K562 (cell line): ENCODE measurements at regions not wholly inside any gene's neighbourhood (a gene's known extent, or its start where the extent isn't known, plus 50 kb on each side); places are given as distances from the start of the nearest gene placed in this dataset.

Source experiments
- ATAC-seq: fragments of 200-7000 bp; cut with Tn5 transposase; 3 replicates; pipeline ENCODE4 v1.9.1; 2020; ENCODE audit warnings: moderate library complexity
- BruUV-seq: library from RNA; stranded (reverse); fragments of 400-500 nt; replicated peaks from 2 replicates; lab custom pipeline; 2021; lab: Mats Ljungman, UMichigan
- CTCF ChIA-PET: fragments of 300-600 bp; formaldehyde crosslinking; extraction: SDS; loops from one replicate; lab custom pipeline; 2021; ENCODE audit warnings: low intra/inter-chr PET ratio; lab: Yijun Ruan, JAX
- POLR2A ChIA-PET: fragments of 300-600, 350-650 bp; sonication (Branson Sonifier 250); formaldehyde crosslinking; extraction: SDS; loops from one replicate; lab custom pipeline; 2021; ENCODE audit warnings: antibody characterized with exemption, inconsistent platforms; lab: Yijun Ruan, JAX
- DNase-seq, 4 experiments: peaks; one replicate each; pipeline versions ENCODE4 v3.0.0 to v3.0.0-alpha.2; 2011 to 2018; ENCODE audit warnings: low spot score in 3 of 4, mixed read lengths in 3 of 4; ENCODE audit errors: extremely low read depth in 1 of 4
- FAIRE-seq: peaks from 2 replicates; lab custom pipeline; 2011; peaks lifted over from hg19 to GRCh38; lab: Jason Lieb, UNC
- H2AFZ ChIP-seq: 2 replicates; pipeline ENCODE4 v1.6.0; 2011; ENCODE audit warnings: low read depth, low read length, control low read depth, inconsistent platforms
- H3K27ac ChIP-seq: fragments of 200-600 bp; 3 replicates; pipeline ENCODE4 v1.8.0; 2011; ENCODE audit warnings: low read depth, mild to moderate bottlenecking, control low read depth, inconsistent platforms, low read length, moderate library complexity, mixed read lengths; ENCODE audit errors: extremely low read depth
- H3K27me3 ChIP-seq, 2 experiments: fragments of 300-600 bp in 1 of 2; 2 replicates in 1 of 2; 3 replicates in 1 of 2; pipeline versions ENCODE4 v1.6.0 to v1.8.0; 2011; ENCODE audit warnings: inconsistent platforms in 2 of 2, low read length in 2 of 2, mild to moderate bottlenecking in 1 of 2, mixed read lengths in 1 of 2, moderate library complexity in 1 of 2; ENCODE audit not compliant: control insufficient read depth in 2 of 2, insufficient read depth in 2 of 2
- H3K36me3 ChIP-seq: fragments of 300-600 bp; 3 replicates; pipeline ENCODE4 v1.8.0; 2011; ENCODE audit warnings: mild to moderate bottlenecking, low read length, inconsistent platforms; ENCODE audit not compliant: control insufficient read depth, insufficient read depth
- H3K4me1 ChIP-seq, 2 experiments: fragments of 200-600 bp in 1 of 2; replicated peaks in 1 of 2; 2 replicates in 1 of 2; 3 replicates in 1 of 2; pipeline versions ENCODE4 v1.5.1 to v1.8.0; 2011; ENCODE audit warnings: inconsistent platforms in 2 of 2, low read length in 2 of 2, mild to moderate bottlenecking in 1 of 2, mixed read lengths in 1 of 2, moderate library complexity in 1 of 2; ENCODE audit not compliant: control insufficient read depth in 2 of 2, insufficient read depth in 2 of 2
- H3K4me2 ChIP-seq: 2 replicates; pipeline ENCODE4 v1.6.1; 2011; ENCODE audit warnings: low read length, control low read depth, inconsistent platforms, mixed read lengths; ENCODE audit not compliant: insufficient read depth
- H3K4me3 ChIP-seq: fragments of 200-600 bp; sonication (generic), shearing (Covaris generic); 2 replicates; pipeline ENCODE4 v1.5.1; 2016; ENCODE audit warnings: control low read depth, inconsistent platforms
- H3K79me2 ChIP-seq: fragments of 200-600 bp; 3 replicates; pipeline ENCODE4 v1.8.0; 2011; ENCODE audit warnings: low read length, inconsistent platforms; ENCODE audit not compliant: control insufficient read depth, insufficient read depth
- H3K9ac ChIP-seq, 2 experiments: 2 replicates each; pipeline versions ENCODE4 v1.6.0 to v1.6.1; 2011; ENCODE audit warnings: low read depth in 2 of 2, low read length in 2 of 2, control low read depth in 1 of 2, inconsistent platforms in 1 of 2, mild to moderate bottlenecking in 1 of 2, mixed read lengths in 1 of 2; ENCODE audit not compliant: insufficient read depth in 1 of 2
- H3K9me1 ChIP-seq: one replicate; pipeline ENCODE4 v1.6.0; 2011; ENCODE audit warnings: inconsistent platforms, mild to moderate bottlenecking, low read length, moderate library complexity; ENCODE audit not compliant: control insufficient read depth, insufficient read depth
- H3K9me3 ChIP-seq: replicated peaks from 2 replicates; pipeline ENCODE4 v1.5.1; 2011; ENCODE audit warnings: low read depth, low read length, inconsistent platforms; ENCODE audit not compliant: control insufficient read depth, insufficient read depth
- H4K20me1 ChIP-seq: replicated peaks from 2 replicates; pipeline ENCODE4 v1.6.1; 2011; ENCODE audit warnings: low read length, inconsistent platforms, mixed read lengths; ENCODE audit not compliant: control insufficient read depth, insufficient read depth
- ATF1 ChIP-seq, 2 experiments: fragments of 450-650 bp in 1 of 2; IDR thresholded peaks; 2 replicates each; pipeline ENCODE4 v1.6.1; 2016; ENCODE audit warnings: missing compliant biosample characterization in 1 of 2, missing genetic modification characterization in 1 of 2
- CCNT2 ChIP-seq: IDR thresholded peaks from 2 replicates; pipeline ENCODE4 v1.6.1; 2011; ENCODE audit warnings: borderline replicate concordance, low read depth, mild to moderate bottlenecking, moderate library complexity, mixed read lengths, low read length; ENCODE audit not compliant: insufficient read length; ENCODE audit errors: extremely low read depth
- CHD1 ChIP-seq: fragments of 200-600 bp; sonication (generic); IDR thresholded peaks from one replicate; pipeline ENCODE4 v1.6.1; 2012; ENCODE audit warnings: mild to moderate bottlenecking, moderate library complexity, low read length, inconsistent platforms
- ELF2 ChIP-seq: fragments of 250-450 bp; sonication (Bioruptor Pico); IDR thresholded peaks from 2 replicates; pipeline ENCODE4 v1.5.0; 2021; ENCODE audit warnings: mild to moderate bottlenecking
- HDAC1 ChIP-seq, 2 experiments: fragments of 450-650 bp; IDR thresholded peaks; 2 replicates each; pipeline ENCODE4 v1.6.1; 2016 to 2017; ENCODE audit warnings: inconsistent platforms in 1 of 2, mild to moderate bottlenecking in 1 of 2, moderate library complexity in 1 of 2
- IFI16 ChIP-seq: fragments of 250-450 bp; sonication (Bioruptor Pico); IDR thresholded peaks from 2 replicates; pipeline ENCODE4 v2.1.2; 2022; ENCODE audit warnings: mild to moderate bottlenecking, inconsistent platforms
- KDM5B ChIP-seq: fragments of 200-600 bp; sonication (generic); IDR thresholded peaks from 2 replicates; pipeline ENCODE4 v1.6.1; 2012; ENCODE audit warnings: low read depth, mild to moderate bottlenecking, moderate library complexity, low read length, control low read depth, inconsistent platforms; ENCODE audit not compliant: insufficient replicate concordance
- MLLT1 ChIP-seq, 2 experiments: fragments of 450-650 bp; IDR thresholded peaks; 2 replicates each; pipeline ENCODE4 v1.6.1; 2016
- RCOR1 ChIP-seq, 2 experiments: IDR thresholded peaks; 2 replicates each; pipeline ENCODE4 v1.6.1; 2012; ENCODE audit warnings: low read depth in 2 of 2, low read length in 2 of 2, borderline replicate concordance in 1 of 2, improper control_type of control experiment in 1 of 2
- TEAD4 ChIP-seq, 2 experiments: sonication (generic) in 1 of 2; formaldehyde crosslinking in 1 of 2; IDR thresholded peaks; 2 replicates each; pipeline versions ENCODE4 v1.6.1 to v1.8.0; 2012 to 2022; ENCODE audit warnings: borderline replicate concordance in 1 of 2, inconsistent platforms in 1 of 2, low read length in 1 of 2, mild to moderate bottlenecking in 1 of 2, missing genetic modification reagents in 1 of 2
- TSC22D4 ChIP-seq: fragments of 450-650 bp; IDR thresholded peaks from 2 replicates; pipeline ENCODE4 v1.6.1; 2016; ENCODE audit warnings: missing genetic modification characterization, missing biosample characterization, control low read depth
- ZBTB1 ChIP-seq: sonication (generic); formaldehyde crosslinking; IDR thresholded peaks from 2 replicates; pipeline ENCODE4 v1.8.1; 2023; ENCODE audit warnings: missing genetic modification reagents, low read depth, mild to moderate bottlenecking, borderline replicate concordance
- ZFPM2 ChIP-seq: fragments of 250-450 bp; sonication (Bioruptor Pico); IDR thresholded peaks from 2 replicates; pipeline ENCODE4 v1.5.1; 2022; ENCODE audit warnings: mild to moderate bottlenecking
- ZNF134 ChIP-seq: fragments of 250-450 bp; sonication (Bioruptor Pico); conservative IDR thresholded peaks from 2 replicates; pipeline ENCODE4 v1.4.0; 2020
- ZNF165 ChIP-seq: fragments of 250-450 bp; sonication (Bioruptor Pico); IDR thresholded peaks from 2 replicates; pipeline ENCODE4 v1.4.0; 2020; ENCODE audit warnings: borderline replicate concordance
- ZNF232 ChIP-seq: sonication (generic); formaldehyde crosslinking; IDR thresholded peaks from 2 replicates; pipeline ENCODE4 v1.8.0; 2022; ENCODE audit warnings: mild to moderate bottlenecking, missing genetic modification reagents
- ZNF274 ChIP-seq: IDR thresholded peaks from 2 replicates; pipeline ENCODE4 v1.6.1; 2011; ENCODE audit warnings: low read depth, mild to moderate bottlenecking, low read length, moderate library complexity, borderline replicate concordance
- ZNF76 ChIP-seq: fragments of 250-450 bp; sonication (Bioruptor Pico); IDR thresholded peaks from 2 replicates; pipeline ENCODE4 v1.4.0; 2020; ENCODE audit warnings: mild to moderate bottlenecking, moderate library complexity, borderline replicate concordance
- WGBS: fragments of 100-300 bp; shearing (Covaris generic); methylation state at CpG from one replicate; pipeline ENCODE4 v1.1.6; 2016; ENCODE audit warnings: low coverage, mixed read lengths; ENCODE audit not compliant: insufficient coverage; ENCODE audit errors: missing lambda C conversion rate; 5-methylcytosine and 5-hydroxymethylcytosine counted together
- in situ Hi-C: fragments of 300-500 bp; cut with MboI; formaldehyde crosslinking; loops from 4 replicates; pipeline ENCODE4 v1.15.0; 2018; ENCODE audit warnings: inconsistent platforms, mixed read lengths
- intact Hi-C: fragments of 100-400 bp; cut with micrococcal nuclease; formaldehyde crosslinking; loops from 2 replicates; pipeline ENCODE4 v1.14.2; 2022

GRCh38 chr15:31537770-31538592 lies 211.3 kb downstream of the KLF13 start (continued):
- TF ChIP-seq HDAC1 (IDR thresholded peaks at IDR 0.05) = no peak
- no peak for TF ChIP-seq ATF1 (CRISPR knock-in tag; IDR thresholded peaks at IDR 0.05)
- no peak for TF ChIP-seq ATF1 (tag; IDR thresholded peaks at IDR 0.05)
- TF ChIP-seq ZNF76 (CRISPR knock-in tag) = no peak
- TF ChIP-seq CCNT2 = no peak
- TF ChIP-seq ZBTB1 (CRISPR knock-in tag) = no peak
- no peak for TF ChIP-seq CHD1

GRCh38 chr15:31540633-31541032 lies 214.0 kb downstream of the KLF13 start:
- CTCF ChIA-PET = no interaction called here
- H3K79me2 ChIP-seq = no peaks in the 10 kb centered on the region
- H3K9me1 ChIP-seq = no peaks in the 10 kb centered on the region
- in situ Hi-C loops (no loop called here), intact Hi-C loops (no loop called here)
- no peaks in the 10 kb centered on the region for H4K20me1 ChIP-seq
- no peaks in the 10 kb centered on the region for H3K36me3 ChIP-seq
- H2AFZ ChIP-seq = no peak overlapping the region
- DNase-seq = no peak
- POLR2A ChIA-PET = no interaction called here
- H3K4me3 ChIP-seq = no peak overlapping the region
- peaks cover 0 to 9% of the 10 kb centered on the region in 2 experiments; a peak in 2 of 5 replicates for H3K27me3 ChIP-seq
- H3K4me1 ChIP-seq = no peaks in the 10 kb centered on the region
- no peaks in the 10 kb centered on the region for H3K9me3 ChIP-seq
- ATAC-seq = no peak
- H3K9ac ChIP-seq = no peak overlapping the region
- no TSS peak for BruUV-seq
- FAIRE-seq = no peak
- no peak overlapping the region for H3K4me2 ChIP-seq
- H3K27ac ChIP-seq = no peak overlapping the region
- 0% methylated on average over 2 of the region's 2 CpGs for WGBS
- no peak for TF ChIP-seq KDM5B
- no peak for TF ChIP-seq IFI16 (CRISPR knock-in tag)
- TF ChIP-seq TEAD4 (IDR thresholded peaks at IDR 0.05; ENCODE audit: low read length) = no peak
- TF ChIP-seq TEAD4 (CRISPR knock-in tag; IDR thresholded peaks at IDR 0.05; ENCODE audit: borderline replicate concordance) = no peak
- no peak for TF ChIP-seq ZNF232 (CRISPR knock-in tag)
- TF ChIP-seq MLLT1 (IDR thresholded peaks at IDR 0.05) = no peak
- TF ChIP-seq ZNF134 = no peak
- no peak for TF ChIP-seq ZFPM2
- no peak for TF ChIP-seq RCOR1 (IDR thresholded peaks at IDR 0.05; ENCODE audit: borderline replicate concordance in 1 of 2, low read depth in 2 of 2, low read length in 2 of 2)
- no peak for TF ChIP-seq ZNF274
- no peak for TF ChIP-seq TSC22D4 (tag)
- no peak for TF ChIP-seq ZNF165 (CRISPR knock-in tag)
- no peak for TF ChIP-seq ELF2 (CRISPR knock-in tag)
